Memory B cell (primary cell): ENCODE measurements at regions not wholly inside any gene's neighbourhood (a gene's known extent, or its start where the extent isn't known, plus 50 kb on each side); places are given as distances from the start of the nearest gene placed in this dataset.
"Not testable (repeated sequence)": the region's sequence is repeated elsewhere in the genome, so short reads cannot be mapped to it uniquely, and the experiment has no call there.

ENCODE experiments used
- ATAC-seq: fragments of 150-1000 bp; cut with Tn5 transposase; 2 replicates; pipeline ENCODE4 v1.10.0; 2021; ENCODE audit warnings: low read depth, mild to moderate bottlenecking, moderate library complexity
- DNase-seq, 2 donors: peaks; one replicate each; pipeline ENCODE4 v3.0.0; 2022; ENCODE audit warnings: low spot score in 2 of 2
- H3K27ac Mint-ChIP-seq: one replicate; pipeline ENCODE4 v1.8.0; 2022; ENCODE audit warnings: mild to moderate bottlenecking, moderate library complexity, mixed read lengths
- H3K27me3 Mint-ChIP-seq: one replicate; pipeline ENCODE4 v1.8.0; 2022; ENCODE audit warnings: mixed read lengths
- H3K36me3 Mint-ChIP-seq: one replicate; pipeline ENCODE4 v1.8.0; 2022; ENCODE audit warnings: mild to moderate bottlenecking, mixed read lengths
- H3K4me1 Mint-ChIP-seq: one replicate; pipeline ENCODE4 v1.8.0; 2022; ENCODE audit warnings: mixed read lengths
- H3K4me3 Mint-ChIP-seq: one replicate; pipeline ENCODE4 v1.8.0; 2022; ENCODE audit warnings: mild to moderate bottlenecking, moderate library complexity, mixed read lengths
- H3K9me3 Mint-ChIP-seq: one replicate; pipeline ENCODE4 v1.8.0; 2022; ENCODE audit warnings: mixed read lengths

- not testable (repeated sequence) for ATAC-seq, H3K4me3 Mint-ChIP-seq, DNase-seq, H3K27me3 Mint-ChIP-seq, H3K27ac Mint-ChIP-seq, H3K9me3 Mint-ChIP-seq, H3K36me3 Mint-ChIP-seq, H3K4me1 Mint-ChIP-seq
Measured at GRCh38 chr9:42848156-42848555, 664.7 kb downstream of the SPATA31A6 start.

GRCh38 chr9:42850896-42851693, 667.6 kb downstream of the SPATA31A6 start:
- not testable (repeated sequence) for H3K4me3 Mint-ChIP-seq, H3K9me3 Mint-ChIP-seq, H3K27me3 Mint-ChIP-seq, H3K4me1 Mint-ChIP-seq, DNase-seq, H3K36me3 Mint-ChIP-seq, H3K27ac Mint-ChIP-seq, ATAC-seq

GRCh38 chr9:42851701-42852100, 668.2 kb downstream of the SPATA31A6 start:
- H3K27ac Mint-ChIP-seq, result not testable (repeated sequence)

GRCh38 chr9:42852133-42852930, 668.9 kb downstream of the SPATA31A6 start:
- peak overlapping the region; percentile 94 for H3K4me3 Mint-ChIP-seq
- not testable (repeated sequence) for H3K27me3 Mint-ChIP-seq, H3K4me1 Mint-ChIP-seq, H3K9me3 Mint-ChIP-seq, H3K36me3 Mint-ChIP-seq, H3K27ac Mint-ChIP-seq, DNase-seq
- ATAC-seq, result peak; percentile 46

More at GRCh38 chr9:42851701-42852100, 668.2 kb downstream of the SPATA31A6 start:
- not testable (repeated sequence) for H3K9me3 Mint-ChIP-seq, ATAC-seq, DNase-seq, H3K4me1 Mint-ChIP-seq, H3K36me3 Mint-ChIP-seq, H3K27me3 Mint-ChIP-seq
- H3K4me3 Mint-ChIP-seq, result peak overlapping the region; percentile 94

- H3K9me3 Mint-ChIP-seq, H3K4me1 Mint-ChIP-seq, H3K27ac Mint-ChIP-seq, H3K27me3 Mint-ChIP-seq, ATAC-seq, H3K4me3 Mint-ChIP-seq, DNase-seq, H3K36me3 Mint-ChIP-seq: not testable (repeated sequence)
Measured at GRCh38 chr9:42860133-42860532, 676.7 kb downstream of the SPATA31A6 start.

- not testable (repeated sequence) for H3K36me3 Mint-ChIP-seq, H3K4me1 Mint-ChIP-seq, H3K27me3 Mint-ChIP-seq, ATAC-seq, DNase-seq, H3K27ac Mint-ChIP-seq, H3K9me3 Mint-ChIP-seq, H3K4me3 Mint-ChIP-seq
Measured at GRCh38 chr9:42862465-42862864, 679.0 kb downstream of the SPATA31A6 start.
